SK-N-MC (cell line): ENCODE measurements at regions not wholly inside any gene's neighbourhood (a gene's known extent, or its start where the extent isn't known, plus 50 kb on each side); places are given as distances from the start of the nearest gene placed in this dataset.

ENCODE experiments used
- DNase-seq: peaks from one replicate; pipeline ENCODE4 v3.0.0-alpha.2; 2011; ENCODE audit warnings: low read depth, low spot score
- H3K27ac ChIP-seq: fragments of 200-600 bp; sonication (generic); 2 replicates; pipeline ENCODE4 v1.5.1; 2016; ENCODE audit warnings: mixed run types
- H3K36me3 ChIP-seq: fragments of 200-600 bp; sonication (generic); 2 replicates; pipeline ENCODE4 v1.6.1; 2017; ENCODE audit warnings: antibody characterized with exemption, low read length, mixed read lengths; ENCODE audit not compliant: insufficient read depth
- H3K4me3 ChIP-seq: fragments of 200-600 bp; sonication (generic); 2 replicates; pipeline ENCODE4 v1.5.1; 2016
- H3K9ac ChIP-seq: fragments of 200-600 bp; sonication (generic); 2 replicates; pipeline ENCODE4 v1.8.0; 2017; ENCODE audit warnings: mixed run types, mixed read lengths; ENCODE audit not compliant: insufficient read length
- H3K9me3 ChIP-seq: fragments of 200-600 bp; sonication (generic); 2 replicates; pipeline ENCODE4 v1.6.1; 2017; ENCODE audit warnings: low read depth, mild to moderate bottlenecking, antibody characterized with exemption, low read length, moderate library complexity, mixed read lengths
- EZH2 ChIP-seq: fragments of 200-600 bp; sonication (generic); IDR thresholded peaks from one replicate; pipeline ENCODE4 v1.6.1; 2017; ENCODE audit warnings: antibody characterized with exemption
- FOXP2 ChIP-seq: optimal IDR thresholded peaks from 2 replicates; pipeline ENCODE3; 2011; ENCODE audit warnings: mild to moderate bottlenecking, moderate library complexity; ENCODE audit not compliant: insufficient read depth; ENCODE audit errors: extremely low read length, control extremely low read depth
- POLR2AphosphoS5 ChIP-seq: IDR thresholded peaks from 2 replicates; pipeline ENCODE4 v1.6.1; 2012; ENCODE audit warnings: mild to moderate bottlenecking, low read depth, low read length, borderline replicate concordance

DNA sequence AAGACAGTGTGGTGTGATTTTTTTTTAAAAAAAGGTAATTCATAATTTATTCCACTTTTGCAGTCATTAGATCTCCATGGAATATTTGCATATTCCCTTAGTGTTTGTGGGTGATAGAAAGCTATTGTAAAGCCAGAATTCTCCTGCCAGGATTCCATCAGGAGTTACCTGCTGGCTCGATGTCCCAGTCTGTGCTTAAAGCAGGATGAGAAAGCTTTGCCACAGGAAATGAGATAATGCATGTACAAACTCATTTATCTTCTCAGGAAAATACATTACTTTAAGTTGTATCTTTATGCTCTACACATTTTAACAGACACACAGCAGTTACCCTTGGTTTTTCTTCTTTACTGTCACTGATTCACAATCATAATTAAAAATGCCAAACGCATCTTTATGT is 553.0 kb downstream of the CD109 start:
- DNase-seq: no peak
- no peak overlapping the region for H3K27ac ChIP-seq
- H3K4me3 ChIP-seq: no peak overlapping the region
- TF ChIP-seq FOXP2: no peak
- TF ChIP-seq EZH2: no peak
- TF ChIP-seq POLR2AphosphoS5: no peak
- H3K9ac ChIP-seq: no peak overlapping the region
- no peaks in the 10 kb centered on the region for H3K36me3 ChIP-seq
- no peaks in the 10 kb centered on the region for H3K9me3 ChIP-seq

GRCh38 chr6:74222768-74223333 is 526.8 kb downstream of the CD109 start:
- no peak overlapping the region for H3K27ac ChIP-seq
- no peak overlapping the region for H3K9ac ChIP-seq
- no peaks in the 10 kb centered on the region for H3K9me3 ChIP-seq
- no peaks in the 10 kb centered on the region for H3K36me3 ChIP-seq
- no peak overlapping the region for H3K4me3 ChIP-seq
- no peak for TF ChIP-seq FOXP2
- no peak for DNase-seq

GRCh38 chr6:74213995-74214394 is 518.0 kb downstream of the CD109 start:
- H3K4me3 ChIP-seq: no peak overlapping the region
- H3K27ac ChIP-seq: no peak overlapping the region
- H3K36me3 ChIP-seq: no peaks in the 10 kb centered on the region
- no peak for TF ChIP-seq POLR2AphosphoS5
- no peak for TF ChIP-seq EZH2
- TF ChIP-seq FOXP2: no peak
- H3K9me3 ChIP-seq: no peaks in the 10 kb centered on the region; the same call in 1 of the 2 replicates
- DNase-seq: no peak
- no peak overlapping the region for H3K9ac ChIP-seq

- no peak overlapping the region for H3K4me3 ChIP-seq
- H3K9ac ChIP-seq: no peak overlapping the region
- no peaks in the 10 kb centered on the region; the same call in 1 of the 2 replicates for H3K9me3 ChIP-seq
- H3K27ac ChIP-seq: no peak overlapping the region
- TF ChIP-seq EZH2 (no peak), POLR2AphosphoS5 (no peak), FOXP2 (no peak)
- no peaks in the 10 kb centered on the region for H3K36me3 ChIP-seq
- no peak for DNase-seq
Measured at GRCh38 chr6:74208239-74208638, 512.2 kb downstream of the CD109 start.

DNA sequence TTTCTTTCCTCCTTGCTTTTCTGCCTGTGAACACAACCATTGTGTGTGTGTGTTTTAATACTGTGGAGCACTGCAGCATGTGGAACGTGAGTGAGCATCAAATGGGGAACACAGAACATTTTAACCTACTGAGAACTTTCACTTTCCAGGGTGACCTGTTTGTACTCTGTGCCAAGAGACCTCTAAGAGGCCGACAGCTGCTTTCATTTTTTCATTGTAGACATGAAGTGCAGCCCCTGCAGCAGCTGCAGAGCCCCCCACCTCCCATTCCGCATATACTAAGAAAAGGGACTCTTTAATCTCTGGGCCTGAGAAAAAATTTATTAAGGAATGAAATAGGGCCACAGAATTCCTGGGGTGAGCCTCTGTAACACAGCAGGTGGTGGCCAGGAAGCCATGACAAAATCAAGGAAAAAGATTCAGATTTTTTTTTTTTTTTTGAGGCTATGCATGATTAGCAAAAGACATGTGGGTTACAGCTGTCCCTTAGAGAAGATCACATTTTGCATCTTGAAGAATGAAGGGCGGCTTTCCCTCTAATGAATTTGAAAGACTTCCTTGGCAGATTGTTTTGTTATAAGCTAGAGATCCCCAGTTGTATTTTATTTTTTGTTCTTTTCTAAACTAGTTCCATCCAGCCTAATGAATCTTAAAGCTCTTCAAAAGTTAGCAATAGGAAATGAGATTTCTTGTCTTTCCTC is 503.4 kb downstream of the CD109 start:
- no peak for TF ChIP-seq POLR2AphosphoS5
- no peak for TF ChIP-seq FOXP2
- no peak for TF ChIP-seq EZH2
- no peak for DNase-seq
- Histone ChIP-seq H3K36me3 (no peaks in the 10 kb centered on the region), H3K9me3 (no peaks in the 10 kb centered on the region), H3K4me3 (no peak overlapping the region), H3K9ac (no peak overlapping the region), H3K27ac (no peak overlapping the region)

DNA sequence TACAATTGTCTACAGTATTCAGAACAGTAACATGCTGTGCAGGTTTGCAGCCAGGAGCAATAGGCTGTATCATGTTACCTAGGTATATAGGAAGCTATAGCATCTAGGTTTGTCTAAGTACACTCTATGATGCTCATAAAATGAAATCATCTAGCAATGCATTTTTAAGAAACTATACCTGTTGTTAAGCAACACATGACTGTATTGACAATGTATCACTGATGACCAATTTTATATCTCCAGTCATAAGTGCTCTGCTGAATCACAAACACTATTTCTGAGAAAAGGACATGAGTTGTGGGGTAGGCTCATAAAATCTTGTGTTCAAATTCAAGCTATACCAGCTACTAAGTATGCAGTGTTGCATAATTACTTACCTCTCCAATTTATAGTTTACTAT is 501.3 kb downstream of the CD109 start:
- Histone ChIP-seq H3K4me3 (no peak overlapping the region), H3K9me3 (no peaks in the 10 kb centered on the region), H3K27ac (no peak overlapping the region), H3K9ac (no peak overlapping the region), H3K36me3 (no peaks in the 10 kb centered on the region)
- TF ChIP-seq FOXP2: no peak
- TF ChIP-seq POLR2AphosphoS5: no peak
- no peak for TF ChIP-seq EZH2
- DNase-seq: no peak

DNA sequence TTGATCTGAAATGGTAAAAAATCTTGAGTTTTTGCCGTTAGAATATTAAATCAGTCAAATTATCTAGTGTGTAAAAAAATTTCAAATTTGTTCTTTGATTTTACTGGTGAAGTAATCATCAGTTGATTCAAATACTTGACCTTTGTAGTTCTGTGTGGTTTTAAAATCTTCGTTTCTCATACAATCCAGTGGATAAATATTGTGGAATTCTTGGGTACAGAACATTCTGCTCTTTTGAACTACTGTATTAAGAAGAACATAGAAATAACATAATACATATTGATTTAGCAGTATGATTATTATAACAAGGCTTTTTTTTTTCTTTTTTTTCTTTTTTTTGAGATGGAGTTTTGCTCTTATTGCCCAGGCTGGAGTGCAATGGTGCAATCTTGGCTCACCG is 491.8 kb downstream of the CD109 start:
- H3K36me3 ChIP-seq: no peaks in the 10 kb centered on the region
- no peak for TF ChIP-seq POLR2AphosphoS5
- no peak for DNase-seq
- H3K9ac ChIP-seq: no peak overlapping the region
- no peaks in the 10 kb centered on the region for H3K9me3 ChIP-seq
- no peak overlapping the region for H3K27ac ChIP-seq
- H3K4me3 ChIP-seq: no peak overlapping the region

DNA sequence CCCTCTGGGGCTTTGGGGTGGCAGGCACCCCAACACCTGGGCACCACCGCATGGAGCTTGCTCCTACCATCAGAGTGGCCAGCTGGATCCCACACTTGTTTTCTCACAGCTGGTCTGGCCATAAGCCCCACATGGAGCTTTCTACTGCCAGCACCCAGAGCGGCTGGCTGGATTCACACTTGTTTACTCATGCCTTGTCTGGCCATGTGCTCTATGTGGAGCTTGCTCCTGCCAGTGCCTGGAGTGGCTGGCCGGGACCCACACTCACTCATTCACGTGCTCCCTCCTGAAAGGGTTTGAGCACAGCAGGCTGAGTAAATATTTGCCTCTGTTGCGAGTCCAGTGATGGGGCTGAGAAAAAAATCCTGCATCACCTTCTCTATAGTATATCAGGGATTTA is 487.0 kb downstream of the CD109 start:
- TF ChIP-seq POLR2AphosphoS5: no peak
- no peak for TF ChIP-seq EZH2
- TF ChIP-seq FOXP2: no peak
- Histone ChIP-seq H3K4me3 (no peak overlapping the region), H3K9me3 (no peaks in the 10 kb centered on the region), H3K9ac (no peak overlapping the region), H3K36me3 (no peaks in the 10 kb centered on the region), H3K27ac (no peak overlapping the region)
- no peak for DNase-seq

GRCh38 chr6:74181471-74181870 is 485.5 kb downstream of the CD109 start:
- no peaks in the 10 kb centered on the region for H3K9me3 ChIP-seq
- no peaks in the 10 kb centered on the region for H3K36me3 ChIP-seq
- H3K27ac ChIP-seq: no peak overlapping the region
- H3K4me3 ChIP-seq: no peak overlapping the region
- TF ChIP-seq POLR2AphosphoS5 (no peak), FOXP2 (no peak), EZH2 (no peak)
- no peak overlapping the region for H3K9ac ChIP-seq
- DNase-seq: no peak
